ENCODE measurements at regions not wholly inside any gene's neighbourhood (a gene's known extent, or its start where the extent isn't known, plus 50 kb on each side); places are given as distances from the start of the nearest gene placed in this dataset.
"Not testable (repeated sequence)": the region's sequence is repeated elsewhere in the genome, so short reads cannot be mapped to it uniquely, and the experiment has no call there.

DNA sequence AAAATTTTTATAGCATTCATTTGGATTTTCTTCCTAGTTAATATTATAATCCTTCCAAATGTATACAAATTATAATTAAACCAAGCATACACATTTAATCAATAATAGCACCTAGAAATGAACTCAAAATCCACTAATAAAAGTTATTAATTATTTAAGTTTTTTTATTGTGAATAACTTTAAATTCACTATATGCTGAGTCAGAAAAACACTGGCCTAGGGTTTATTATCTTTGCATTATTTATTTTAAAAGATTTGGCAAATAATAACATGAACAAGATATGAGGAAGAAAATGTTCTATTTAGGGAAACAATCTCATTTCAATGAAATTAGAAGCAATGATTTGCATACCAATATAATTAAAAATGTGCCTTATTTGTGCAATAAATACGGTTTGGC is 951.5 kb downstream of the KCNT2 start:
- WGBS: 42% methylated on average over 1 of the region's 1 CpG
- H3K36me3 ChIP-seq: no peaks in the 10 kb centered on the region
- TF ChIP-seq POLR2A (IDR thresholded peaks at IDR 0.05): no peak
- TF ChIP-seq, protein P1, sequence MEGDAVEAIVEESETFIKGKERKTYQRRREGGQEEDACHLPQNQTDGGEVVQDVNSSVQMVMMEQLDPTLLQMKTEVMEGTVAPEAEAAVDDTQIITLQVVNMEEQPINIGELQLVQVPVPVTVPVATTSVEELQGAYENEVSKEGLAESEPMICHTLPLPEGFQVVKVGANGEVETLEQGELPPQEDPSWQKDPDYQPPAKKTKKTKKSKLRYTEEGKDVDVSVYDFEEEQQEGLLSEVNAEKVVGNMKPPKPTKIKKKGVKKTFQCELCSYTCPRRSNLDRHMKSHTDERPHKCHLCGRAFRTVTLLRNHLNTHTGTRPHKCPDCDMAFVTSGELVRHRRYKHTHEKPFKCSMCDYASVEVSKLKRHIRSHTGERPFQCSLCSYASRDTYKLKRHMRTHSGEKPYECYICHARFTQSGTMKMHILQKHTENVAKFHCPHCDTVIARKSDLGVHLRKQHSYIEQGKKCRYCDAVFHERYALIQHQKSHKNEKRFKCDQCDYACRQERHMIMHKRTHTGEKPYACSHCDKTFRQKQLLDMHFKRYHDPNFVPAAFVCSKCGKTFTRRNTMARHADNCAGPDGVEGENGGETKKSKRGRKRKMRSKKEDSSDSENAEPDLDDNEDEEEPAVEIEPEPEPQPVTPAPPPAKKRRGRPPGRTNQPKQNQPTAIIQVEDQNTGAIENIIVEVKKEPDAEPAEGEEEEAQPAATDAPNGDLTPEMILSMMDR (IDR thresholded peaks at IDR 0.05): no peak
- no peak for TF ChIP-seq EP300 (IDR thresholded peaks at IDR 0.05)
- TF ChIP-seq POLR2AphosphoS5 (IDR thresholded peaks at IDR 0.05): no peak
- no peak overlapping the region for H3K4me3 ChIP-seq
- DNase-seq (ENCODE audit: low spot score in 2 of 2): no peak
- no peaks in the 10 kb centered on the region for H3K4me1 ChIP-seq
- no peaks in the 10 kb centered on the region for H3K27me3 ChIP-seq
- no peak overlapping the region for H3K27ac ChIP-seq
- no peaks in the 10 kb centered on the region for H3K9me3 ChIP-seq

DNA sequence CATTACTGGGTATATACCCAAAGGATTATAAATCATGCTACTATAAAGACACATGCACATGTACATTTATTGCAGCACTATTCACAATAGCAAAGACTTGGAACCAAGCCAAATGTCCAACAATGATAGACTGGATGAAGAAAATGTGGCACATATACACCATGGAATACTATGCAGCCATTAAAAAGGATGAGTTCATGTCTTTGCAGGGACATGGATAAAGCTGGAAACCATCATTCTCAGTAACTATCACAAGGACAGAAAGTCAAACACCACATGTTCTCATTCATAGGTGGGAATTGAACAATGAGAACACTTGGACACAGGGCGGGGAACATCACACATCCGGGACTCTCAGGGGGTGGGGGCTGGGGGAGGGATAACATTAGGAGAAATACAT is 959.4 kb downstream of the KCNT2 start:
- not testable (repeated sequence) for DNase-seq (ENCODE audit: low spot score in 2 of 2)

DNA sequence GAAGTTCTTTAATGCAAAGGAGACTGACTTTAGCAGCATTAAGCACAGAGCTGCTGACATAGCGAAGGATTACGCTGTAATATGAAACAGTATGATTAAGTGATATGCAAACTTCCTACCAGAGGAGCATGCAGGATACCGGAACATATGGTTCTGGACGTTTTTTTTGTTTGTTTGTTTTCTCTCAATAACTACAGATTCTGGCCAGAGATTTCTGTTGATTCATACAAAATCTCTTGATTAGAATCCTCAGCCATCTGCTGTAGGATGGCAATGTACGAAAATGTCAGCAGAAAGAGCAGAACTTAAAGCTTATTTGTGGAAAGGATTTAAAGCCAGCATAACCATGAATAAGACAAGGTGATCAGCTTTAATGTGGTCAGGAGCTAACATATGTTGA is 970.7 kb downstream of the KCNT2 start:
- Histone ChIP-seq H3K36me3 (no peaks in the 10 kb centered on the region), H3K4me3 (no peak overlapping the region), H3K27me3 (no peaks in the 10 kb centered on the region), H3K27ac (no peak overlapping the region), H3K9me3 (no peaks in the 10 kb centered on the region), H3K4me1 (no peaks in the 10 kb centered on the region)
- no peak for TF ChIP-seq EP300 (IDR thresholded peaks at IDR 0.05)
- TF ChIP-seq POLR2AphosphoS5 (IDR thresholded peaks at IDR 0.05): no peak
- TF ChIP-seq, protein P1 (IDR thresholded peaks at IDR 0.05): no peak
- TF ChIP-seq POLR2A (IDR thresholded peaks at IDR 0.05): no peak
- WGBS: 40% methylated on average over 5 of the region's 5 CpGs
- DNase-seq (ENCODE audit: low spot score in 2 of 2): no peak

More for the DNA sequence above, 959.4 kb downstream of the KCNT2 start:
- H3K27ac ChIP-seq, H3K4me3 ChIP-seq, H3K36me3 ChIP-seq, H3K27me3 ChIP-seq, H3K4me1 ChIP-seq, H3K9me3 ChIP-seq: not testable (repeated sequence)
- 90% methylated on average over 2 of the region's 2 CpGs for WGBS

DNA sequence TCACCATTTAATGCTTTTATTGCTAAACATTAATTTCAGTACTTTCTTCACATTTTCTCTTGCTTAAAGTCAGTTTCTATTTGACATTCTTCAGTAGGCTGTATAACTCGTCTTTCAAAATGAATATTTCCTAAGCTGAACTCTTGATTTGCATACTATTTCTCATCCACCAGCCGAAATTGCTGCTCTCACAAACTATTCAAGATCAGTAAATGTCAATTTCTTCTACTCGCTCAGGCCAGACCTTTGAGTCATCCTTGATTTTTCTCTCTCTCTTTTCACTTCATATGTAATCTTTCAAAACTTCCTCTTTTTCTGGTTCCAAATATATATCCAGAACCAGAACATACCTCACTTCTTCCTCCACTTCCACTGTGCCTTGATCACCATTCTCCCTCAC is 990.0 kb downstream of the KCNT2 start:
- no peak for DNase-seq (ENCODE audit: low spot score in 2 of 2)
- Histone ChIP-seq H3K4me3 (no peak overlapping the region), H3K27me3 (no peaks in the 10 kb centered on the region), H3K4me1 (no peaks in the 10 kb centered on the region), H3K27ac (no peak overlapping the region), H3K9me3 (peaks cover 2% of the 10 kb centered on the region), H3K36me3 (no peaks in the 10 kb centered on the region)
- no peak for TF ChIP-seq POLR2A (IDR thresholded peaks at IDR 0.05)
- TF ChIP-seq, protein P1 (IDR thresholded peaks at IDR 0.05): no peak
- TF ChIP-seq EP300 (IDR thresholded peaks at IDR 0.05): no peak
- 73% methylated on average over 3 of the region's 3 CpGs for WGBS

DNA sequence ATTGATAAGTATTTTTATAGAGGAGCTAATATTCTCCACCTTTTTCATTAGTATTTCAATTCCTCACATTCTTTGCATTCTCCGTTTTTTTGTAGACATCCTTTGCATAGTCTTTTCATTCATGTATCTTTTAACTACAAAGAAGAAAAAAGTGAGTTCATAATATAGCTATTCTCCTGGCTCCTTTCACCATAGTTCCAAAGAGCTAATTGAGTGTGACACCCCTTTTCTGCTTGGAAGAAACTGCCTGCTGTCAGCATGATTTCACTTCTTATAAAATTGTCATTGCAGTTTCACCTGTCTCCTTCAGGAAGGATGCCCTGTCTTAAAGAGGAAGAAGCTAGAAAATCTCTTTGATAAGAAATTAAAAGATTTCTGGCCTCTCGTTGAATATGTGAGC is 991.1 kb downstream of the KCNT2 start:
- Histone ChIP-seq H3K36me3 (no peaks in the 10 kb centered on the region), H3K27ac (no peak overlapping the region), H3K27me3 (no peaks in the 10 kb centered on the region), H3K4me1 (no peaks in the 10 kb centered on the region), H3K4me3 (no peak overlapping the region), H3K9me3 (no peaks in the 10 kb centered on the region)
- TF ChIP-seq POLR2AphosphoS5 (IDR thresholded peaks at IDR 0.05) (no peak), POLR2A (IDR thresholded peaks at IDR 0.05) (no peak), EP300 (IDR thresholded peaks at IDR 0.05) (no peak)
- TF ChIP-seq, protein P1 (IDR thresholded peaks at IDR 0.05): no peak
- 60% methylated on average over 2 of the region's 2 CpGs for WGBS
- DNase-seq (ENCODE audit: low spot score in 2 of 2): no peak

DNA sequence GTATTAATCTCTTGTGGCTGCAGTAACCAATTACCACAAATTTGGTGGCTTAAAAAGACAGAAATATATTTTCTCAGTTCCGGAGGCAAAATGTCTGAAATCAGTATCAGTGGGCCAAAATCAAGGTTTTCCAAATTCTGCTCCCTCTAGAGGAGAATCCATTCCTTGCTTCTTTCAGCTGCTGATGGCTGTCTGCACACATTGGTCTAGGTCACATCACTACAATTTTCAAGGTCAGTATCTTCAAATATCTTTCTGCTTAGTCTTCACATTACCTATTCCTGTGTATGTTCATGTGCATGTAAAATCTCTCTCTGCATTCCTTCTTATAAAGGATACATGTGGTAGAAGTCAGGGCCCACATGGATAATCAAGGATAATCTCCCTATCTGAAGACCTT is 999.4 kb downstream of the KCNT2 start:
- Histone ChIP-seq H3K4me3 (no peak overlapping the region), H3K27ac (no peak overlapping the region), H3K4me1 (no peaks in the 10 kb centered on the region), H3K36me3 (no peaks in the 10 kb centered on the region), H3K27me3 (no peaks in the 10 kb centered on the region), H3K9me3 (peaks cover 4% of the 10 kb centered on the region)
- WGBS: 93% methylated on average over 1 of the region's 1 CpG
- TF ChIP-seq EP300 (IDR thresholded peaks at IDR 0.05) (no peak), POLR2AphosphoS5 (IDR thresholded peaks at IDR 0.05) (no peak), POLR2A (IDR thresholded peaks at IDR 0.05) (no peak)
- TF ChIP-seq, protein P1 (IDR thresholded peaks at IDR 0.05): no peak
- DNase-seq (ENCODE audit: low spot score in 2 of 2): no peak
